ENCODE measurements at regions not wholly inside any gene's neighbourhood (a gene's known extent, or its start where the extent isn't known, plus 50 kb on each side); places are given as distances from the start of the nearest gene placed in this dataset.

- TF ChIP-seq POLR2AphosphoS5 (IDR thresholded peaks at IDR 0.05; ENCODE audit: low read depth, low read length) (no peak), SIN3A (IDR thresholded peaks at IDR 0.05; ENCODE audit: borderline replicate concordance, insufficient read depth, low read depth, low read length) (no peak)
- TF ChIP-seq, protein P1, sequence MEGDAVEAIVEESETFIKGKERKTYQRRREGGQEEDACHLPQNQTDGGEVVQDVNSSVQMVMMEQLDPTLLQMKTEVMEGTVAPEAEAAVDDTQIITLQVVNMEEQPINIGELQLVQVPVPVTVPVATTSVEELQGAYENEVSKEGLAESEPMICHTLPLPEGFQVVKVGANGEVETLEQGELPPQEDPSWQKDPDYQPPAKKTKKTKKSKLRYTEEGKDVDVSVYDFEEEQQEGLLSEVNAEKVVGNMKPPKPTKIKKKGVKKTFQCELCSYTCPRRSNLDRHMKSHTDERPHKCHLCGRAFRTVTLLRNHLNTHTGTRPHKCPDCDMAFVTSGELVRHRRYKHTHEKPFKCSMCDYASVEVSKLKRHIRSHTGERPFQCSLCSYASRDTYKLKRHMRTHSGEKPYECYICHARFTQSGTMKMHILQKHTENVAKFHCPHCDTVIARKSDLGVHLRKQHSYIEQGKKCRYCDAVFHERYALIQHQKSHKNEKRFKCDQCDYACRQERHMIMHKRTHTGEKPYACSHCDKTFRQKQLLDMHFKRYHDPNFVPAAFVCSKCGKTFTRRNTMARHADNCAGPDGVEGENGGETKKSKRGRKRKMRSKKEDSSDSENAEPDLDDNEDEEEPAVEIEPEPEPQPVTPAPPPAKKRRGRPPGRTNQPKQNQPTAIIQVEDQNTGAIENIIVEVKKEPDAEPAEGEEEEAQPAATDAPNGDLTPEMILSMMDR (IDR thresholded peaks at IDR 0.05) = no peak
- TF ChIP-seq, protein P2, sequence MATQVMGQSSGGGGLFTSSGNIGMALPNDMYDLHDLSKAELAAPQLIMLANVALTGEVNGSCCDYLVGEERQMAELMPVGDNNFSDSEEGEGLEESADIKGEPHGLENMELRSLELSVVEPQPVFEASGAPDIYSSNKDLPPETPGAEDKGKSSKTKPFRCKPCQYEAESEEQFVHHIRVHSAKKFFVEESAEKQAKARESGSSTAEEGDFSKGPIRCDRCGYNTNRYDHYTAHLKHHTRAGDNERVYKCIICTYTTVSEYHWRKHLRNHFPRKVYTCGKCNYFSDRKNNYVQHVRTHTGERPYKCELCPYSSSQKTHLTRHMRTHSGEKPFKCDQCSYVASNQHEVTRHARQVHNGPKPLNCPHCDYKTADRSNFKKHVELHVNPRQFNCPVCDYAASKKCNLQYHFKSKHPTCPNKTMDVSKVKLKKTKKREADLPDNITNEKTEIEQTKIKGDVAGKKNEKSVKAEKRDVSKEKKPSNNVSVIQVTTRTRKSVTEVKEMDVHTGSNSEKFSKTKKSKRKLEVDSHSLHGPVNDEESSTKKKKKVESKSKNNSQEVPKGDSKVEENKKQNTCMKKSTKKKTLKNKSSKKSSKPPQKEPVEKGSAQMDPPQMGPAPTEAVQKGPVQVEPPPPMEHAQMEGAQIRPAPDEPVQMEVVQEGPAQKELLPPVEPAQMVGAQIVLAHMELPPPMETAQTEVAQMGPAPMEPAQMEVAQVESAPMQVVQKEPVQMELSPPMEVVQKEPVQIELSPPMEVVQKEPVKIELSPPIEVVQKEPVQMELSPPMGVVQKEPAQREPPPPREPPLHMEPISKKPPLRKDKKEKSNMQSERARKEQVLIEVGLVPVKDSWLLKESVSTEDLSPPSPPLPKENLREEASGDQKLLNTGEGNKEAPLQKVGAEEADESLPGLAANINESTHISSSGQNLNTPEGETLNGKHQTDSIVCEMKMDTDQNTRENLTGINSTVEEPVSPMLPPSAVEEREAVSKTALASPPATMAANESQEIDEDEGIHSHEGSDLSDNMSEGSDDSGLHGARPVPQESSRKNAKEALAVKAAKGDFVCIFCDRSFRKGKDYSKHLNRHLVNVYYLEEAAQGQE (IDR thresholded peaks at IDR 0.05; ENCODE audit: insufficient read depth in 1 of 2, low read depth in 2 of 2, low read length in 1 of 2) = no peak
Observed at GRCh38 chr4:19187096-19187495, 1064.6 kb upstream of the SLIT2 start.

Data from Panc1 (cell line).